Urinary bladder (tissue), 3 donors: ENCODE measurements at regions not wholly inside any gene's neighbourhood (a gene's known extent, or its start where the extent isn't known, plus 50 kb on each side); places are given as distances from the start of the nearest gene placed in this dataset.

Experiments used
- DNase-seq: peaks from one replicate; pipeline ENCODE4 v3.0.0-alpha.2; 2015; ENCODE audit errors: extremely low spot score
- H3K27ac ChIP-seq: one replicate; pipeline ENCODE4 v1.5.1; 2013; ENCODE audit warnings: low read depth, mild to moderate bottlenecking, moderate library complexity
- H3K36me3 ChIP-seq: one replicate; pipeline ENCODE4 v1.6.1; 2013; ENCODE audit warnings: mild to moderate bottlenecking, moderate library complexity; ENCODE audit not compliant: insufficient read depth
- H3K4me1 ChIP-seq: one replicate; pipeline ENCODE4 v1.6.1; 2013; ENCODE audit warnings: mild to moderate bottlenecking, moderate library complexity; ENCODE audit not compliant: insufficient read depth
- H3K4me3 ChIP-seq: one replicate; pipeline ENCODE4 v1.5.1; 2013; ENCODE audit warnings: low read depth, low read length
- WGBS: extraction: QIAGEN DNeasy Blood & Tissue Kit; methylation state at CpG from one replicate; pipeline ENCODE4 v1.1.7; 2013; 5-methylcytosine and 5-hydroxymethylcytosine counted together
- donor health status: healthy with polysubstance abuse.
- donor health status: healthy.

GRCh38 chr2:238989484-238989883, 141.6 kb downstream of the TWIST2 start:
- Histone ChIP-seq H3K27ac (no peak overlapping the region), H3K4me1 (peaks cover 2% of the 10 kb centered on the region), H3K36me3 (no peaks in the 10 kb centered on the region), H3K4me3 (no peak overlapping the region)
- no peak for DNase-seq
- WGBS: 88% methylated on average over 10 of the region's 10 CpGs

GRCh38 chr2:238994432-238994831, 146.5 kb downstream of the TWIST2 start:
- Histone ChIP-seq H3K4me3 (no peak overlapping the region), H3K27ac (no peak overlapping the region), H3K4me1 (no peaks in the 10 kb centered on the region), H3K36me3 (no peaks in the 10 kb centered on the region)
- 98% methylated on average over 3 of the region's 3 CpGs for WGBS
- no peak for DNase-seq

DNA sequence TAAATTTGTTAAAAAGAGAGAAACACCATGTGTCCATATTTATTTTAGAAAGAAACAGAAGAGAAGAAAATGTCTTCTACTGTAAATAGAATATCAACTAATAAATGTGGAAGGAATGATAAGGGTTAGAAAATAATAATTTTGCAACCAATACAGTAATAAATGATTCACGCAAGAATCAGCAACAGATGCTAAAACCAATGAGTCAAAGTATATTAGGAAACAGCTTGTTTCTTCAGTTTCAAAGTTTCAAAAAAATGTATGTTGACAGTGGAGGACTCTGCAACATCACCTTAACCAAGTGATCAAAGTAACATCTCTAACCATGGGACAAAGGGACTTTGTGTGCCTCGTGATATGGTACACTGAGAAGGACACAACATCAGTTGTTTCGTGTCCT, 147.0 kb downstream of the TWIST2 start:
- 93% methylated on average over 3 of the region's 3 CpGs for WGBS
- Histone ChIP-seq H3K27ac (no peak overlapping the region), H3K4me1 (no peaks in the 10 kb centered on the region), H3K4me3 (no peak overlapping the region), H3K36me3 (no peaks in the 10 kb centered on the region)
- DNase-seq: no peak

DNA sequence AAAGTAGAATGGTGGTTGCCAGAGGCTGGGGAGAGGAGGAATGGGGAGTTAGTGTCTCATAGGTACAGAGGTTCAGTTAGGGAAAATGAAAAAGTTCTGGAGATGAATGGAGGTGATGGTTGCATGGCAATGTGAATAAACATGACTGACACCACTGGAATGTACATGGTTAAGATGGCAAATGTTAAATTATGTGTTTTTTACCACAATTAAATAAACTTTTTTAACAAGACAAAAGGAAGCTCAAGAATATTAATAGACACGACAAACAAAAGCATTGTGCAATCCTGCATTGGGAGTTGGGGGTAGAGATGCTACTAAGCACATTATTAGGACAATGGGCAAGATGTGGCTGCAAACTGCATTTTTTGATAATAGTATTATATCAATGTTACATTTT, 147.7 kb downstream of the TWIST2 start:
- no peak for DNase-seq
- Histone ChIP-seq H3K4me1 (no peaks in the 10 kb centered on the region), H3K4me3 (no peak overlapping the region), H3K27ac (no peak overlapping the region), H3K36me3 (no peaks in the 10 kb centered on the region)
- WGBS: 88% methylated on average over 1 of the region's 1 CpG

- Histone ChIP-seq H3K4me1 (no peaks in the 10 kb centered on the region), H3K36me3 (no peaks in the 10 kb centered on the region), H3K4me3 (no peak overlapping the region), H3K27ac (no peak overlapping the region)
- 90% methylated on average over 21 of the region's 21 CpGs for WGBS
- no peak for DNase-seq
These were observed 148.6 kb downstream of the TWIST2 start for GRCh38 chr2:238996331-238997136.

GRCh38 chr2:238997137-238997390, 149.2 kb downstream of the TWIST2 start:
- H3K4me1 ChIP-seq: no peaks in the 10 kb centered on the region
- no peak overlapping the region for H3K4me3 ChIP-seq
- no peak for DNase-seq
- WGBS: 83% methylated on average over 10 of the region's 10 CpGs
- no peaks in the 10 kb centered on the region for H3K36me3 ChIP-seq
- H3K27ac ChIP-seq: no peak overlapping the region

GRCh38 chr2:238997684-238998083, 149.8 kb downstream of the TWIST2 start:
- WGBS: 89% methylated on average over 10 of the region's 10 CpGs
- H3K36me3 ChIP-seq: no peaks in the 10 kb centered on the region
- H3K27ac ChIP-seq: no peak overlapping the region
- H3K4me3 ChIP-seq: no peak overlapping the region
- DNase-seq: no peak
- no peaks in the 10 kb centered on the region for H3K4me1 ChIP-seq
